B cell (primary cell): ENCODE measurements at regions not wholly inside any gene's neighbourhood (a gene's known extent, or its start where the extent isn't known, plus 50 kb on each side); places are given as distances from the start of the nearest gene placed in this dataset.

ENCODE experiments used
- ATAC-seq: fragments of 200-7000 bp; cut with Tn5 transposase; one replicate; pipeline ENCODE4 v1.10.0; 2021; ENCODE audit warnings: low read depth, mild to moderate bottlenecking, moderate number of reproducible peaks, moderate library complexity
- CTCF ChIA-PET: fragments of 350-600 bp; sonication (Branson Sonifier 250); formaldehyde crosslinking; loops from one replicate; lab custom pipeline; 2021; ENCODE audit warnings: antibody characterized with exemption, inconsistent platforms; lab: Charles Lee
- POLR2A ChIA-PET: fragments of 350-600 bp; sonication (Branson Sonifier 250); formaldehyde crosslinking; loops from one replicate; lab custom pipeline; 2021; ENCODE audit warnings: antibody characterized with exemption; lab: Charles Lee
- DNase-seq: peaks from one replicate; pipeline ENCODE4 v3.0.0; 2013
- H2AFZ ChIP-seq: 2 replicates; pipeline ENCODE4 v1.6.1; 2012; ENCODE audit warnings: mild to moderate bottlenecking, low read depth, low read length; ENCODE audit not compliant: insufficient read depth, poor library complexity, severe bottlenecking
- H3K27ac ChIP-seq, 2 donors: 1 replicate in 1 of 2; 2 replicates in 1 of 2; pipeline ENCODE4 v1.5.1; 2012 to 2013; ENCODE audit warnings: low read length in 2 of 2, mild to moderate bottlenecking in 2 of 2, moderate library complexity in 1 of 2
- H3K27me3 ChIP-seq, 4 experiments: fragments of 200-600 bp in 1 of 4; sonication (generic) in 1 of 4; replicated peaks in 1 of 4; 1 replicate in 2 of 4; 2 replicates in 2 of 4; pipeline versions ENCODE4 v1.6.1 to v1.7.0; 2013 to 2016; ENCODE audit warnings: low read length in 3 of 4, mild to moderate bottlenecking in 2 of 4, mixed read lengths in 1 of 4, moderate library complexity in 1 of 4; ENCODE audit not compliant: insufficient read depth in 4 of 4, control insufficient read depth in 3 of 4; ENCODE audit errors: control extremely low read depth in 1 of 4
- H3K36me3 ChIP-seq, 2 experiments: replicated peaks in 1 of 2; 1 replicate in 1 of 2; 2 replicates in 1 of 2; pipeline versions ENCODE4 v1.6.1 to v1.7.1; 2013; ENCODE audit warnings: low read length in 1 of 2; ENCODE audit not compliant: insufficient read depth in 2 of 2, control insufficient read depth in 1 of 2; ENCODE audit errors: control extremely low read depth in 1 of 2, extremely low read depth in 1 of 2
- H3K4me1 ChIP-seq, 2 donors: fragments of 200-600 bp in 1 of 2; sonication (generic) in 1 of 2; 1 replicate in 1 of 2; 2 replicates in 1 of 2; pipeline versions ENCODE4 v1.5.1 to v1.6.1; 2013 to 2017; ENCODE audit warnings: low read length in 2 of 2; ENCODE audit not compliant: control insufficient read depth in 2 of 2, insufficient read depth in 2 of 2
- H3K4me2 ChIP-seq: replicated peaks from 2 replicates; pipeline ENCODE3; 2012; ENCODE audit warnings: mild to moderate bottlenecking, low read depth, low read length; ENCODE audit not compliant: poor library complexity, severe bottlenecking
- H3K4me3 ChIP-seq, 5 experiments: fragments of 200-600 bp in 1 of 5; sonication (generic) in 1 of 5; 1 replicate in 3 of 5; 2 replicates in 2 of 5; pipeline versions ENCODE4 v1.5.1 to v1.7.0; 2011 to 2016; ENCODE audit warnings: low read length in 4 of 5, mild to moderate bottlenecking in 4 of 5, low read depth in 2 of 5, control low read depth in 1 of 5, moderate library complexity in 1 of 5; ENCODE audit not compliant: insufficient read depth in 1 of 5; ENCODE audit errors: control extremely low read depth in 1 of 5, extremely low read depth in 1 of 5
- H3K79me2 ChIP-seq: fragments of 200-600 bp; sonication (generic); one replicate; pipeline ENCODE4 v1.6.0; 2016; ENCODE audit warnings: low read length; ENCODE audit not compliant: control insufficient read depth, insufficient read depth
- H3K9ac ChIP-seq: fragments of 200-600 bp; sonication (generic); 2 replicates; pipeline ENCODE4 v1.6.1; 2017; ENCODE audit warnings: mild to moderate bottlenecking, low read length, moderate library complexity
- H3K9me3 ChIP-seq, 3 donors: one replicate each; pipeline versions ENCODE4 v1.6.1 to v1.7.1; 2013; ENCODE audit warnings: low read length in 2 of 3; ENCODE audit not compliant: control insufficient read depth in 2 of 3, insufficient read depth in 1 of 3; ENCODE audit errors: control extremely low read depth in 1 of 3
- H4K20me1 ChIP-seq: 2 replicates; pipeline ENCODE4 v1.6.0; 2012; ENCODE audit warnings: mild to moderate bottlenecking, low read length; ENCODE audit not compliant: insufficient read depth, control insufficient read depth, poor library complexity, severe bottlenecking
- H3K27ac Mint-ChIP-seq: one replicate; pipeline ENCODE4 v1.8.0; 2021; ENCODE audit warnings: mixed read lengths
- H3K27me3 Mint-ChIP-seq: one replicate; pipeline ENCODE4 v1.8.0; 2021; ENCODE audit warnings: mixed read lengths
- H3K4me1 Mint-ChIP-seq: one replicate; pipeline ENCODE4 v1.8.0; 2021; ENCODE audit warnings: mixed read lengths
- H3K4me3 Mint-ChIP-seq: one replicate; pipeline ENCODE4 v1.8.0; 2021; ENCODE audit warnings: mixed read lengths
- H3K9me3 Mint-ChIP-seq: one replicate; pipeline ENCODE4 v1.8.0; 2022; ENCODE audit warnings: mixed read lengths; ENCODE audit not compliant: insufficient read depth
- CTCF ChIP-seq: fragments of 200-600 bp; IDR thresholded peaks from one replicate; pipeline ENCODE4 v1.8.0; 2022; ENCODE audit warnings: antibody characterized with exemption, mild to moderate bottlenecking
- EZH2 ChIP-seq: IDR thresholded peaks from 2 replicates; pipeline ENCODE4 v1.6.1; 2012; ENCODE audit warnings: borderline replicate concordance, low read depth, mild to moderate bottlenecking, moderate library complexity, low read length; ENCODE audit not compliant: insufficient read depth, poor library complexity, severe bottlenecking
- WGBS: methylation state at CpG from one replicate; pipeline ENCODE4 v1.1.5; 2013; ENCODE audit warnings: missing lambda C conversion rate; ENCODE audit not compliant: insufficient coverage; 5-methylcytosine and 5-hydroxymethylcytosine counted together
- intact Hi-C: fragments of 100-400 bp; cut with micrococcal nuclease; formaldehyde crosslinking; loops from one replicate; pipeline ENCODE4 v1.10.0; 2022

DNA sequence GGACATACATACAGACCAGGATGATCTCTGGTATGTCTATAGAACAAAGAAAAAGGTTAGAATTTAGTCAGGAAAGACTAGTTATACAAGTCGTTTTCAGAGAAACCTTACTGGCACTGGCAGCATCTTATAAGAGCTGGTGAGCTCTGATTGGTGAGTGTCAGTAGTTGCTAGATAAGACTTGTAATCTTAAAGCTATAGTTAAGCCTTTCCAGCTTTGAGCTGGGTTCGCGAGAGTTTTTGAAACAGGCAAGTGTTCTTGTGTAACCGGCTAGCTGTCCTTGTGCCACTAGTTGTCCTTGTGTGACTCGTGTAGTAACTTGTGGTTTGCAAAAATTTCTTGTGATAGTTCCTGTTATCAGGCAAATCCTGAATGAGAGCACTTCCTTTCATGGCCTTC is 740.9 kb downstream of the GALC start:
- POLR2A ChIA-PET: no interaction called here
- intact Hi-C loops: no loop called here
- no peaks in the 10 kb centered on the region for H3K27me3 Mint-ChIP-seq

DNA sequence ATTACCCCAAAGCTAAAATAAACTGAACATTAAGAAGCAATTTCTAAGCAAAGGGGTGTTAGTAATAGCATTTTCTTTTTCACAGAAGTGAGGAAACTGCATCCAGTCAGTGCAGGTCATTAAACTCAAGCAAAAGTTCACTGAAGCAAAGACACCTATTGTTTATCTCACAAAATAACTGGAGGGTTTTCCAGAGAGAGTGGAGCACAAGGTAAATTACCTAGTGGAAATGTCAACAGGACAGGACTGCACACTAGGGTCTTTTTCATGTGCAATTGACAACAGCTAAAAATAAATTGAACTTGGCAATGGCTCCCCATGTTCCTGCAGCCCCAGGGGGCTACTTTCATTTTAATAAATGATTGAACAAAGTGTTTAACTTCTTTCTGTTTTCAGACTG is 742.0 kb downstream of the GALC start:
- Histone ChIP-seq H3K4me2 (no peak overlapping the region), H3K36me3 (no peaks in the 10 kb centered on the region), H3K27ac (no peak overlapping the region), H4K20me1 (no peaks in the 10 kb centered on the region), H2AFZ (no peak overlapping the region), H3K9ac (no peak overlapping the region), H3K4me1 (no peaks in the 10 kb centered on the region), H3K27me3 (no peaks in the 10 kb centered on the region), H3K79me2 (no peaks in the 10 kb centered on the region), H3K9me3 (peaks cover 0 to 2% (median 0%) of the 10 kb centered on the region in 3 donors), H3K4me3 (no peak overlapping the region)
- no peak overlapping the region for H3K27ac Mint-ChIP-seq
- H3K4me1 Mint-ChIP-seq: no peaks in the 10 kb centered on the region
- ChIA-PET POLR2A (no interaction called here), CTCF (no interaction called here)
- TF ChIP-seq EZH2: no peak
- no peak for TF ChIP-seq CTCF
- no peak overlapping the region for H3K4me3 Mint-ChIP-seq
- intact Hi-C loops: no loop called here
- DNase-seq: no peak
- peaks cover 4% of the 10 kb centered on the region for H3K9me3 Mint-ChIP-seq
- no peak for ATAC-seq
- no peaks in the 10 kb centered on the region for H3K27me3 Mint-ChIP-seq

More for the DNA sequence above, 740.9 kb downstream of the GALC start:
- Histone ChIP-seq H4K20me1 (no peaks in the 10 kb centered on the region), H3K4me3 (no peak overlapping the region), H2AFZ (no peak overlapping the region), H3K4me1 (no peaks in the 10 kb centered on the region), H3K27me3 (no peaks in the 10 kb centered on the region), H3K9ac (no peak overlapping the region), H3K4me2 (no peak overlapping the region), H3K27ac (no peak overlapping the region), H3K79me2 (no peaks in the 10 kb centered on the region), H3K36me3 (no peaks in the 10 kb centered on the region), H3K9me3 (peaks cover 0 to 2% (median 0%) of the 10 kb centered on the region in 3 donors)
- DNase-seq (no peak), ATAC-seq (no peak)
- no peak overlapping the region for H3K27ac Mint-ChIP-seq
- TF ChIP-seq EZH2 (no peak), CTCF (no peak)
- H3K9me3 Mint-ChIP-seq: peaks cover 4% of the 10 kb centered on the region
- H3K4me1 Mint-ChIP-seq: no peaks in the 10 kb centered on the region
- no peak overlapping the region for H3K4me3 Mint-ChIP-seq
- CTCF ChIA-PET: no interaction called here
- 97% methylated on average over 5 of the region's 5 CpGs for WGBS
